Endothelial cell of umbilical vein (primary cell): ENCODE measurements at regions not wholly inside any gene's neighbourhood (a gene's known extent, or its start where the extent isn't known, plus 50 kb on each side); places are given as distances from the start of the nearest gene placed in this dataset.

ENCODE experiments used
- EZH2 ChIP-seq: IDR thresholded peaks from 2 replicates; pipeline ENCODE4 v1.6.1; 2012; ENCODE audit warnings: borderline replicate concordance, low read depth, mild to moderate bottlenecking, moderate library complexity, low read length, inconsistent platforms; ENCODE audit not compliant: severe bottlenecking
- GATA2 ChIP-seq: IDR thresholded peaks from 2 replicates; pipeline ENCODE4 v1.7.0; 2011; ENCODE audit warnings: low read depth, mild to moderate bottlenecking, moderate library complexity, mixed read lengths, low read length; ENCODE audit not compliant: insufficient read length, insufficient read depth
- JUN ChIP-seq: IDR thresholded peaks from 2 replicates; pipeline ENCODE4 v1.6.1; 2011; ENCODE audit warnings: borderline replicate concordance, low read depth; ENCODE audit not compliant: insufficient read length, insufficient read depth
- MYC ChIP-seq: IDR thresholded peaks from one replicate; pipeline ENCODE4 v1.6.1; 2011; ENCODE audit warnings: mild to moderate bottlenecking, low read depth, low read length
- POLR2A ChIP-seq: IDR thresholded peaks from 2 replicates; pipeline ENCODE4 v1.6.1; 2012; ENCODE audit warnings: low read depth, mild to moderate bottlenecking, control low read depth, low read length
- POLR2AphosphoS5 ChIP-seq: IDR thresholded peaks from 2 replicates; pipeline ENCODE4 v1.6.1; 2012; ENCODE audit warnings: low read depth, mild to moderate bottlenecking, control low read depth, low read length, moderate library complexity; ENCODE audit not compliant: insufficient read depth
- TF ChIP-seq, protein P1 (sequence below), 2 donors: IDR thresholded peaks; 1 replicate in 1 of 2; 2 replicates in 1 of 2; pipeline ENCODE4 v1.5.1; 2011; ENCODE audit warnings: low read length in 2 of 2, mild to moderate bottlenecking in 2 of 2, moderate library complexity in 2 of 2, control low read depth in 1 of 2, inconsistent platforms in 1 of 2, low read depth in 1 of 2; ENCODE audit not compliant: insufficient read depth in 1 of 2; ENCODE audit errors: extremely low read depth in 1 of 2
- TF ChIP-seq, protein P2 (sequence below): IDR thresholded peaks from 2 replicates; pipeline ENCODE4 v1.6.1; 2011; ENCODE audit not compliant: insufficient read depth, insufficient read length

GRCh38 chr6:144449911-144450597 lies 164.9 kb downstream of the UTRN start:
- TF ChIP-seq POLR2A (no peak), MYC (no peak), POLR2AphosphoS5 (no peak), JUN (no peak), GATA2 (no peak), EZH2 (no peak)
- TF ChIP-seq, protein P1, sequence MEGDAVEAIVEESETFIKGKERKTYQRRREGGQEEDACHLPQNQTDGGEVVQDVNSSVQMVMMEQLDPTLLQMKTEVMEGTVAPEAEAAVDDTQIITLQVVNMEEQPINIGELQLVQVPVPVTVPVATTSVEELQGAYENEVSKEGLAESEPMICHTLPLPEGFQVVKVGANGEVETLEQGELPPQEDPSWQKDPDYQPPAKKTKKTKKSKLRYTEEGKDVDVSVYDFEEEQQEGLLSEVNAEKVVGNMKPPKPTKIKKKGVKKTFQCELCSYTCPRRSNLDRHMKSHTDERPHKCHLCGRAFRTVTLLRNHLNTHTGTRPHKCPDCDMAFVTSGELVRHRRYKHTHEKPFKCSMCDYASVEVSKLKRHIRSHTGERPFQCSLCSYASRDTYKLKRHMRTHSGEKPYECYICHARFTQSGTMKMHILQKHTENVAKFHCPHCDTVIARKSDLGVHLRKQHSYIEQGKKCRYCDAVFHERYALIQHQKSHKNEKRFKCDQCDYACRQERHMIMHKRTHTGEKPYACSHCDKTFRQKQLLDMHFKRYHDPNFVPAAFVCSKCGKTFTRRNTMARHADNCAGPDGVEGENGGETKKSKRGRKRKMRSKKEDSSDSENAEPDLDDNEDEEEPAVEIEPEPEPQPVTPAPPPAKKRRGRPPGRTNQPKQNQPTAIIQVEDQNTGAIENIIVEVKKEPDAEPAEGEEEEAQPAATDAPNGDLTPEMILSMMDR (IDR thresholded peaks at IDR 0.05; ENCODE audit: extremely low read depth in 1 of 2, insufficient read depth in 1 of 2, low read depth in 1 of 2, low read length in 2 of 2): no peak
- TF ChIP-seq, protein P2, sequence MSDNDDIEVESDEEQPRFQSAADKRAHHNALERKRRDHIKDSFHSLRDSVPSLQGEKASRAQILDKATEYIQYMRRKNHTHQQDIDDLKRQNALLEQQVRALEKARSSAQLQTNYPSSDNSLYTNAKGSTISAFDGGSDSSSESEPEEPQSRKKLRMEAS: no peak
